K562 (cell line): ENCODE measurements at regions not wholly inside any gene's neighbourhood (a gene's known extent, or its start where the extent isn't known, plus 50 kb on each side); places are given as distances from the start of the nearest gene placed in this dataset.

Experiments used
- NFIC ChIP-seq: fragments of 450-650 bp; IDR thresholded peaks from 2 replicates; pipeline ENCODE4 v1.6.1; 2017; ENCODE audit warnings: mild to moderate bottlenecking, inconsistent platforms
- SP1 ChIP-seq: sonication (generic); formaldehyde crosslinking; IDR thresholded peaks from 2 replicates; pipeline ENCODE4 v1.8.1; 2022; ENCODE audit warnings: mild to moderate bottlenecking, missing genetic modification reagents
- ZNF224 ChIP-seq: sonication (generic); formaldehyde crosslinking; IDR thresholded peaks from 2 replicates; pipeline ENCODE4 v1.8.0; 2022; ENCODE audit warnings: mild to moderate bottlenecking, missing genetic modification reagents
- TF ChIP-seq, protein P1 (sequence below): IDR thresholded peaks from 2 replicates; pipeline ENCODE4 v1.6.1; 2012; ENCODE audit warnings: low read depth, low read length, improper control_type of control experiment, borderline replicate concordance

GRCh38 chr6:145257704-145258103 is 477.6 kb downstream of the EPM2A start:
- TF ChIP-seq NFIC (no peak), ZNF224 (CRISPR knock-in tag) (no peak), SP1 (CRISPR knock-in tag) (no peak)
- TF ChIP-seq, protein P1, sequence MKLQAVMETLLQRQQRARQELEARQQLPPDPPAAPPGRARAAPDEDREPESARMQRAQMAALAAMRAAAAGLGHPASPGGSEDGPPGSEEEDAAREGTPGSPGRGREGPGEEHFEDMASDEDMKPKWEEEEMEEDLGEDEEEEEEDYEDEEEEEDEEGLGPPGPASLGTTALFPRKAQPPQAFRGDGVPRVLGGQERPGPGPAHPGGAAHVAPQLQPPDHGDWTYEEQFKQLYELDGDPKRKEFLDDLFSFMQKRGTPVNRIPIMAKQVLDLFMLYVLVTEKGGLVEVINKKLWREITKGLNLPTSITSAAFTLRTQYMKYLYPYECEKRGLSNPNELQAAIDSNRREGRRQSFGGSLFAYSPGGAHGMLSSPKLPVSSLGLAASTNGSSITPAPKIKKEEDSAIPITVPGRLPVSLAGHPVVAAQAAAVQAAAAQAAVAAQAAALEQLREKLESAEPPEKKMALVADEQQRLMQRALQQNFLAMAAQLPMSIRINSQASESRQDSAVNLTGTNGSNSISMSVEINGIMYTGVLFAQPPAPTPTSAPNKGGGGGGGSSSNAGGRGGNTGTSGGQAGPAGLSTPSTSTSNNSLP: no peak
